Thyroid gland (tissue), 4 donors: ENCODE measurements at regions not wholly inside any gene's neighbourhood (a gene's known extent, or its start where the extent isn't known, plus 50 kb on each side); places are given as distances from the start of the nearest gene placed in this dataset.

Experiments used
- CTCF ChIP-seq, 6 experiments: fragments of 200-600 bp in 3 of 6; fragments of 450-650 bp in 3 of 6; sonication (generic) in 3 of 6; IDR thresholded peaks; one replicate each; pipeline ENCODE4 v1.5.1; 2016 to 2019; ENCODE audit warnings: antibody characterized with exemption in 6 of 6, mild to moderate bottlenecking in 2 of 6, inconsistent platforms in 1 of 6, moderate library complexity in 1 of 6
- POLR2A ChIP-seq, 2 donors: fragments of 450-650 bp; IDR thresholded peaks; one replicate each; pipeline ENCODE4 v1.6.1; 2017; ENCODE audit warnings: antibody characterized with exemption in 2 of 2, mild to moderate bottlenecking in 2 of 2, moderate library complexity in 1 of 2

DNA sequence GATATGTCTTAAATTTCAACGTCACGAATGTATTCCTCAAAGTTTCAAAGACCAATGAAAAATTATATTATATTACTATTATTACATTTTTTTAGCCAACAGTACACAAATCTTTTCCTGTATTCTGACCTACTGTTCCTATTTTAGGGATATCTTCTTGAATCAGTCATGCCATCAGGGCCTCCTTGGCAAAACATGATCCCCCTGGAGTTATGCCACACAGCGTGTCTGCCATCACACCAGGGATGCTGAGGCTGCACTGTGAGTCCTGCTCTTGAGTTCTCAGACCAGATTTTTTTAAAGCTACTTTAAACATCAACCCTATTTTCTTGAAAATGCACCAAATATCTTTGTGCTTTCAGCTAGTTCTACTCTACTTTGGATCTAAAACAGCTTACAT lies 425.9 kb upstream of the ZNF385D start:
- TF ChIP-seq CTCF (IDR thresholded peaks at IDR 0.05) (no peak), POLR2A (IDR thresholded peaks at IDR 0.05) (no peak)
